ENCODE measurements at regions not wholly inside any gene's neighbourhood (a gene's known extent, or its start where the extent isn't known, plus 50 kb on each side); places are given as distances from the start of the nearest gene placed in this dataset.

DNA sequence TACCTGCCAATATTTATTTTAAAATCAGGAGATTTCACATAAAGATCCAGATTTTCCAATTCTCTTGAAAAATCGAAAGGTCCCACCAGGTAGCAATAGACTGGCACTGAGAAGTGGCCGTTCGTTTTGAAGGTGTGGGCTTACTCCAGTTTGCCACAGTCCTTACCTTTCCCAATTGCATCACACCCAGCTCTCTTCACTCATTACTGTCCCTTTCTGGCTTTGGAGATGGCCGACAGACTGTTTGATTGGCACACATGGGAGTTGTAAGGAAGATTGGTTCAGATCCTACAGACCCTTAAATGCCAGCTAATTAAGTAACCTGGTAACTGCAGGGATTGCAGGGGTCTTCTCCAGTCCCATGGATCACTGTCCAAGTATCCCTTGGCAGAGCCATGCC is 68.7 kb upstream of the LARP1 start:
- TF ChIP-seq POLR2A (IDR thresholded peaks at IDR 0.05) (no peak), CTCF (IDR thresholded peaks at IDR 0.05) (no peak)

Measured in Peyer's patch (tissue), 4 donors.